ENCODE measurements at regions not wholly inside any gene's neighbourhood (a gene's known extent, or its start where the extent isn't known, plus 50 kb on each side); places are given as distances from the start of the nearest gene placed in this dataset.

GRCh38 chr11:130546438-130546837 is 98.0 kb downstream of the ADAMTS15 start:
- no peaks in the 10 kb centered on the region for H3K4me1 Mint-ChIP-seq (ENCODE audit: low read depth)
- no peak overlapping the region for H3K4me3 Mint-ChIP-seq
- no peak for DNase-seq
- H3K9me3 Mint-ChIP-seq = no peaks in the 10 kb centered on the region
- peaks cover 16% of the 10 kb centered on the region for H3K27me3 Mint-ChIP-seq (ENCODE audit: low read depth)
- no peaks in the 10 kb centered on the region for H3K36me3 Mint-ChIP-seq (ENCODE audit: insufficient read depth)
- ATAC-seq = no peak

- Mint-ChIP-seq H3K9me3 (no peaks in the 10 kb centered on the region), H3K36me3 (ENCODE audit: insufficient read depth) (no peaks in the 10 kb centered on the region), H3K4me3 (no peak overlapping the region), H3K27me3 (ENCODE audit: low read depth) (peaks cover 16% of the 10 kb centered on the region), H3K4me1 (ENCODE audit: low read depth) (no peaks in the 10 kb centered on the region)
- DNase-seq = no peak
- no peak for ATAC-seq
These were observed 98.7 kb downstream of the ADAMTS15 start for GRCh38 chr11:130546901-130547694.

GRCh38 chr11:130547761-130548490 is 99.5 kb downstream of the ADAMTS15 start:
- Mint-ChIP-seq H3K27me3 (ENCODE audit: low read depth) (peaks cover 9% of the 10 kb centered on the region), H3K4me1 (ENCODE audit: low read depth) (no peaks in the 10 kb centered on the region), H3K9me3 (no peaks in the 10 kb centered on the region), H3K4me3 (no peak overlapping the region), H3K36me3 (ENCODE audit: insufficient read depth) (no peaks in the 10 kb centered on the region)
- DNase-seq (no peak), ATAC-seq (no peak)

- Mint-ChIP-seq H3K4me1 (ENCODE audit: low read depth) (no peaks in the 10 kb centered on the region), H3K9me3 (no peaks in the 10 kb centered on the region), H3K4me3 (no peak overlapping the region), H3K27me3 (ENCODE audit: low read depth) (peaks cover 9% of the 10 kb centered on the region), H3K36me3 (ENCODE audit: insufficient read depth) (no peaks in the 10 kb centered on the region)
- DNase-seq = no peak
- no peak for ATAC-seq
These were observed 100.0 kb downstream of the ADAMTS15 start for GRCh38 chr11:130548491-130548833.

- Mint-ChIP-seq H3K4me3 (no peak overlapping the region), H3K27me3 (ENCODE audit: low read depth) (peaks cover 9% of the 10 kb centered on the region), H3K36me3 (ENCODE audit: insufficient read depth) (no peaks in the 10 kb centered on the region), H3K9me3 (no peaks in the 10 kb centered on the region), H3K4me1 (ENCODE audit: low read depth) (no peaks in the 10 kb centered on the region)
- DNase-seq (no peak), ATAC-seq (no peak)
These were observed 101.1 kb downstream of the ADAMTS15 start for GRCh38 chr11:130549393-130549999.

GRCh38 chr11:130550150-130550549 is 101.7 kb downstream of the ADAMTS15 start:
- Mint-ChIP-seq H3K36me3 (ENCODE audit: insufficient read depth) (no peaks in the 10 kb centered on the region), H3K9me3 (no peaks in the 10 kb centered on the region), H3K27me3 (ENCODE audit: low read depth) (peaks cover 5% of the 10 kb centered on the region), H3K4me3 (no peak overlapping the region), H3K4me1 (ENCODE audit: low read depth) (no peaks in the 10 kb centered on the region)
- ATAC-seq (no peak), DNase-seq (no peak)

GRCh38 chr11:130550984-130551383 is 102.5 kb downstream of the ADAMTS15 start:
- no peaks in the 10 kb centered on the region for H3K4me1 Mint-ChIP-seq (ENCODE audit: low read depth)
- no peak overlapping the region for H3K4me3 Mint-ChIP-seq
- no peaks in the 10 kb centered on the region for H3K36me3 Mint-ChIP-seq (ENCODE audit: insufficient read depth)
- H3K9me3 Mint-ChIP-seq = no peaks in the 10 kb centered on the region
- ATAC-seq = no peak
- no peak for DNase-seq
- H3K27me3 Mint-ChIP-seq (ENCODE audit: low read depth) = peaks cover 2% of the 10 kb centered on the region

GRCh38 chr11:130551388-130551787 is 102.9 kb downstream of the ADAMTS15 start:
- Mint-ChIP-seq H3K27me3 (ENCODE audit: low read depth) (peaks cover 2% of the 10 kb centered on the region), H3K36me3 (ENCODE audit: insufficient read depth) (no peaks in the 10 kb centered on the region)
- no peak for ATAC-seq

GRCh38 chr11:130553306-130553705 is 104.9 kb downstream of the ADAMTS15 start:
- no peak for DNase-seq
- Mint-ChIP-seq H3K36me3 (ENCODE audit: insufficient read depth) (no peaks in the 10 kb centered on the region), H3K27me3 (ENCODE audit: low read depth) (no peaks in the 10 kb centered on the region), H3K4me1 (ENCODE audit: low read depth) (no peaks in the 10 kb centered on the region), H3K9me3 (no peaks in the 10 kb centered on the region), H3K4me3 (no peak overlapping the region)
- no peak for ATAC-seq

More at GRCh38 chr11:130551388-130551787, 102.9 kb downstream of the ADAMTS15 start:
- no peak for DNase-seq
- H3K4me1 Mint-ChIP-seq (ENCODE audit: low read depth) = no peaks in the 10 kb centered on the region
- H3K9me3 Mint-ChIP-seq = no peaks in the 10 kb centered on the region
- no peak overlapping the region for H3K4me3 Mint-ChIP-seq

- no peaks in the 10 kb centered on the region for H3K27me3 Mint-ChIP-seq (ENCODE audit: low read depth)
- no peak overlapping the region for H3K4me3 Mint-ChIP-seq
- peaks cover 4% of the 10 kb centered on the region for H3K9me3 Mint-ChIP-seq
- DNase-seq = no peak
- H3K4me1 Mint-ChIP-seq (ENCODE audit: low read depth) = no peaks in the 10 kb centered on the region
- no peak for ATAC-seq
- no peaks in the 10 kb centered on the region for H3K36me3 Mint-ChIP-seq (ENCODE audit: insufficient read depth)
These were observed 106.0 kb downstream of the ADAMTS15 start for GRCh38 chr11:130554241-130555055.

GRCh38 chr11:130555251-130555841 is 106.9 kb downstream of the ADAMTS15 start:
- H3K27me3 Mint-ChIP-seq (ENCODE audit: low read depth) = no peaks in the 10 kb centered on the region
- H3K4me1 Mint-ChIP-seq (ENCODE audit: low read depth) = no peaks in the 10 kb centered on the region
- H3K36me3 Mint-ChIP-seq (ENCODE audit: insufficient read depth) = no peaks in the 10 kb centered on the region
- ATAC-seq (no peak), DNase-seq (no peak)
- H3K4me3 Mint-ChIP-seq = no peak overlapping the region
- peaks cover 4% of the 10 kb centered on the region for H3K9me3 Mint-ChIP-seq

GRCh38 chr11:130560000-130560780 is 111.7 kb downstream of the ADAMTS15 start:
- Mint-ChIP-seq H3K27me3 (ENCODE audit: low read depth) (no peaks in the 10 kb centered on the region), H3K36me3 (ENCODE audit: insufficient read depth) (no peaks in the 10 kb centered on the region), H3K4me1 (ENCODE audit: low read depth) (no peaks in the 10 kb centered on the region), H3K9me3 (peaks cover 4% of the 10 kb centered on the region), H3K4me3 (no peak overlapping the region)
- ATAC-seq = no peak
- no peak for DNase-seq

- Mint-ChIP-seq H3K4me1 (ENCODE audit: low read depth) (no peaks in the 10 kb centered on the region), H3K36me3 (ENCODE audit: insufficient read depth) (no peaks in the 10 kb centered on the region), H3K9me3 (peaks cover 4% of the 10 kb centered on the region), H3K27me3 (ENCODE audit: low read depth) (no peaks in the 10 kb centered on the region), H3K4me3 (no peak overlapping the region)
- DNase-seq = no peak
- ATAC-seq = no peak
These were observed 112.3 kb downstream of the ADAMTS15 start for GRCh38 chr11:130560781-130561109.
